ENCODE measurements at regions not wholly inside any gene's neighbourhood (a gene's known extent, or its start where the extent isn't known, plus 50 kb on each side); places are given as distances from the start of the nearest gene placed in this dataset.

DNA sequence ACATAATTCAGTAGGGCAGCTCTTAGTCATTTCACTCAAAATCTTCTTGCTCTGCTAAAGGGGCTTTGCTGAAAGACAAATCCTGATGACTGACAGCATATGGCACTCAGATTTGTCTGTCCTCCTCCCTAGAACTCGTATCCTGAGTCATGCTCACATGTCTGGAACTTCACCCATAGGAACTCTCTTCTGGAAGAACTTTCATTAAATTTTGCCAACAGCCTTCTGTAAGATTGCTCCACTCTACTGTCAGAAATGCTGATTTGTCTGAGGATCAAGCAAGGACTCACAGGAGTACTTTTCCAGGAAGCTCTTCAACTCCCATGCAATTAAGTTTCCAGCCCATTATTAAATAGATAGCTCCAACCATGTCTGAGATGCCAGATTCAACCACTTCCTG, 59.8 kb upstream of the SNX2 start:
- TF ChIP-seq POLR2A (IDR thresholded peaks at IDR 0.05; ENCODE audit: low read length) (no peak), GATA1 (IDR thresholded peaks at IDR 0.05; ENCODE audit: low read depth, low read length) (no peak)

Measured in erythroblast (primary cell).